ENCODE measurements at regions not wholly inside any gene's neighbourhood (a gene's known extent, or its start where the extent isn't known, plus 50 kb on each side); places are given as distances from the start of the nearest gene placed in this dataset.
"Not testable (repeated sequence)": the region's sequence is repeated elsewhere in the genome, so short reads cannot be mapped to it uniquely, and the experiment has no call there.

- not testable (repeated sequence) for ATAC-seq; H3K4me1 Mint-ChIP-seq (ENCODE audit: low read depth); DNase-seq; H3K9me3 Mint-ChIP-seq; H3K4me3 Mint-ChIP-seq; H3K27me3 Mint-ChIP-seq (ENCODE audit: low read depth)
- H3K36me3 Mint-ChIP-seq (ENCODE audit: insufficient read depth) = peaks cover 12% of the 10 kb centered on the region
These were observed 181.7 kb upstream of the KCTD7 start for GRCh38 chr7:66447007-66447406.

DNA sequence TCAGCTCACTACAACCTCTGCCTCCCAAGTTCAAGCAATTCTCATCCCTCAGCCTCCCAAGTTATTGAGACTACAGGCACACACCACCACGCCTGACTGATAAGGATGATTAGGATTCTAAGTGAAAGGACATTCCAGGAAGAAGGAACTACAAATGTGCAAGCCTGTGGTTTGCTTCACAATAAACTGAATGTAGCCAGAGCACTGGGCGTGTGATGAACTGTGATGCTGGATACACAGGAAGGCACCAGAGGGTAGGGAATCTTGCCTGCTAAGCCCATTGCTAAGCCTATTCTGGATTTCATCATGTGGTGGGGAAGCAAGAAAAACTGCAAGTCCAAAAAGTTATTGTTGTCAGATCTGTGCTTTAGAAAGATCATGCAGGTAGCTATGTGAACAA is 177.9 kb upstream of the KCTD7 start:
- ATAC-seq; H3K4me1 Mint-ChIP-seq (ENCODE audit: low read depth); DNase-seq; H3K27me3 Mint-ChIP-seq (ENCODE audit: low read depth); H3K4me3 Mint-ChIP-seq; H3K9me3 Mint-ChIP-seq: not testable (repeated sequence)
- peaks cover 27% of the 10 kb centered on the region for H3K36me3 Mint-ChIP-seq (ENCODE audit: insufficient read depth)

GRCh38 chr7:66451713-66452112 is 177.0 kb upstream of the KCTD7 start:
- peaks cover 26% of the 10 kb centered on the region for H3K36me3 Mint-ChIP-seq (ENCODE audit: insufficient read depth)
- not testable (repeated sequence) for H3K9me3 Mint-ChIP-seq; H3K4me3 Mint-ChIP-seq; H3K4me1 Mint-ChIP-seq (ENCODE audit: low read depth); ATAC-seq; H3K27me3 Mint-ChIP-seq (ENCODE audit: low read depth); DNase-seq

DNA sequence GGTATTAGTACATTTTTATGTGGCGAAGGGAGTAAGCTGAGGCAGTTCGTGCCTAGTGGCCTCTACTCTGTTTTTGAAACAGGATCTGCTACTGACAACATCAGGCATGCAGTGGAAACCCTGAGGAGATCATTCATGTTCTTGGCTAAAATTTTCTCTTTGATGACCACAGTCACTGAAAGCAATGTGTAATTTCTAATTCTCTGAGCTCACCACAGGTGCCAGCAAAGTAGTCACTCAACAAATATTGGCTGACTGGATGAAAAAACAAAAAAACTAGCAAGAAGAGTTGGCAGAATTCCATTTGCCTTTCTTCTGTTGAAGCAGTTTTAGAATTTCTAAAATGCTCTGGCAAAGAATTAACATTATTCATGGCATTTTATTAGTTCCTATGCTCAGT is 176.5 kb upstream of the KCTD7 start:
- ATAC-seq = no peak
- peaks cover 4% of the 10 kb centered on the region for H3K4me1 Mint-ChIP-seq (ENCODE audit: low read depth)
- peaks cover 23% of the 10 kb centered on the region for H3K36me3 Mint-ChIP-seq (ENCODE audit: insufficient read depth)
- DNase-seq = no peak
- no peaks in the 10 kb centered on the region for H3K9me3 Mint-ChIP-seq
- H3K4me3 Mint-ChIP-seq = no peak overlapping the region
- no peaks in the 10 kb centered on the region for H3K27me3 Mint-ChIP-seq (ENCODE audit: low read depth)

DNA sequence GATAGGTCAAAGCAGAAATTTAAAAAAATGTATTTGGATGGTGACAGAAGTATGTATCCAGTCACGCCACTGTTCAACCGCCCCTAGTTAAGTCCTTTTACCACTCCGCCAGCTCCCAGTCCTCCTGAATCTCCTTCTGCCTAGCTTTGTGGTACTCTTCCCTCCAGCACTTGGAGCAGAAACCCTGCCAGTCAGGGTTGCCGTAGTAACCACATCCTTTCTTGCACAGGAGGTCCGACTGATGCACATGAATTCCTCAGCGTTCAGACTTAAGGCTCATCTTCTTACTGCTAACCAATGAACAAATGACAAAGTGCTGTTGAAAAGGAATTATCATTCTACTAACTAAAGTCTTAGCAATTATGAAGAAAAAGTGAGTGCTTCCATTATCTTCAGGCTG is 175.3 kb upstream of the KCTD7 start:
- ATAC-seq (no peak), DNase-seq (no peak)
- H3K27me3 Mint-ChIP-seq (ENCODE audit: low read depth) = no peaks in the 10 kb centered on the region
- H3K9me3 Mint-ChIP-seq = no peaks in the 10 kb centered on the region
- H3K4me3 Mint-ChIP-seq = no peak overlapping the region
- peaks cover 27% of the 10 kb centered on the region for H3K36me3 Mint-ChIP-seq (ENCODE audit: insufficient read depth)
- peaks cover 4% of the 10 kb centered on the region for H3K4me1 Mint-ChIP-seq (ENCODE audit: low read depth)

DNA sequence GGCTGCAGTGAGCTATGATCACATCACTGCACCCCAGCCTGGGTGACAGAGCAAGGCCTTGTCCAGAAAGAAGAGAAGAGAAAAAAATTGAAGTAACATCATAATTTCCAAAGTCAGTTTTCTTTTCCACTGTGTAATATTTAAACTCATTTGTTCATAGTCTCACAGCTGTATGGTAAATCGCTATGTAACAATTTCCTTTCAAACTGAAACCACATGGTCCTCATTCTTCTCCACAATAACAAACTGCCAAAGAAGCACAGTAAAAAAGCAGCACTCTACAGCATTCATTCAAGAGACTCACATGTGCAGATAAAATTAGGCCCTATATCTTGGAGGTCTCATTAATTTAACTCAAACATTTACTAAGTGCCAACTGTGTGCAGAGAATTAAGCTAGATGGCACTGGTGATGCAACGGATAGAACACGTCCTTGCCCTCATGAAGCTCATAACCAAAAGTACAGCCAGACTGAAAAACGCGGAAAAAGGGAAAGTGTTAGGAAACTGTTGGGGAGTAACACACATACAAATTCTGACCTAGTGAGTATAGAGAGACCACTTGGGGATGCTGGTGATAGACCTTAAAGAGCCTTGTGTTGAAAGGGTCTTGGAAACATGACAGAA is 174.0 kb upstream of the KCTD7 start:
- peaks cover 8% of the 10 kb centered on the region for H3K4me1 Mint-ChIP-seq (ENCODE audit: low read depth)
- no peaks in the 10 kb centered on the region for H3K9me3 Mint-ChIP-seq
- no peaks in the 10 kb centered on the region for H3K27me3 Mint-ChIP-seq (ENCODE audit: low read depth)
- H3K4me3 Mint-ChIP-seq = no peak overlapping the region
- ATAC-seq (no peak), DNase-seq (no peak)
- H3K36me3 Mint-ChIP-seq (ENCODE audit: insufficient read depth) = peaks cover 22% of the 10 kb centered on the region

GRCh38 chr7:66455432-66455831 is 173.2 kb upstream of the KCTD7 start:
- H3K9me3 Mint-ChIP-seq; H3K27me3 Mint-ChIP-seq (ENCODE audit: low read depth); DNase-seq; ATAC-seq; H3K4me3 Mint-ChIP-seq; H3K4me1 Mint-ChIP-seq (ENCODE audit: low read depth): not testable (repeated sequence)
- peaks cover 22% of the 10 kb centered on the region for H3K36me3 Mint-ChIP-seq (ENCODE audit: insufficient read depth)

DNA sequence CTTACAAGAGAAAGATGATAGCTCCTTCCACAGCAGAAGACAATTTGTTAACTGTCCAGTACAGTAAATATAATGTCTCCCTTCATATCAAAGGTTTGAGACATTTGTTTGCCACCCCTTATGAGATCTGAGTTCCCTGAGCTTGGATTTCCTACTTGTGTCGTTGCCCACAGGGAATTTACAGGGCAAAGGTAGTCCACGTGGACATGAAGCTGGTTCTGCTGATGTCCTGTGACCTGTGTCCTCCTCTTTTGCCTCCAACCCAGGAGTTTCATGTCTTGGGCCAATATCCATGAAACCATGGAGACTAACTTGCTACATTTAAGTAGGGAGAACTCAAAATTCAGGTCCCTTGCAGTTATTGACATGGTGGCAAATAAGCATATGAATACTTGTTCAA is 172.2 kb upstream of the KCTD7 start:
- ATAC-seq; H3K4me3 Mint-ChIP-seq; H3K9me3 Mint-ChIP-seq; H3K4me1 Mint-ChIP-seq (ENCODE audit: low read depth); DNase-seq; H3K27me3 Mint-ChIP-seq (ENCODE audit: low read depth): not testable (repeated sequence)
- peaks cover 27% of the 10 kb centered on the region for H3K36me3 Mint-ChIP-seq (ENCODE audit: insufficient read depth)

GRCh38 chr7:66458991-66459390 is 169.7 kb upstream of the KCTD7 start:
- not testable (repeated sequence) for H3K9me3 Mint-ChIP-seq; ATAC-seq; DNase-seq; H3K4me3 Mint-ChIP-seq; H3K4me1 Mint-ChIP-seq (ENCODE audit: low read depth); H3K27me3 Mint-ChIP-seq (ENCODE audit: low read depth)
- peaks cover 23% of the 10 kb centered on the region for H3K36me3 Mint-ChIP-seq (ENCODE audit: insufficient read depth)

DNA sequence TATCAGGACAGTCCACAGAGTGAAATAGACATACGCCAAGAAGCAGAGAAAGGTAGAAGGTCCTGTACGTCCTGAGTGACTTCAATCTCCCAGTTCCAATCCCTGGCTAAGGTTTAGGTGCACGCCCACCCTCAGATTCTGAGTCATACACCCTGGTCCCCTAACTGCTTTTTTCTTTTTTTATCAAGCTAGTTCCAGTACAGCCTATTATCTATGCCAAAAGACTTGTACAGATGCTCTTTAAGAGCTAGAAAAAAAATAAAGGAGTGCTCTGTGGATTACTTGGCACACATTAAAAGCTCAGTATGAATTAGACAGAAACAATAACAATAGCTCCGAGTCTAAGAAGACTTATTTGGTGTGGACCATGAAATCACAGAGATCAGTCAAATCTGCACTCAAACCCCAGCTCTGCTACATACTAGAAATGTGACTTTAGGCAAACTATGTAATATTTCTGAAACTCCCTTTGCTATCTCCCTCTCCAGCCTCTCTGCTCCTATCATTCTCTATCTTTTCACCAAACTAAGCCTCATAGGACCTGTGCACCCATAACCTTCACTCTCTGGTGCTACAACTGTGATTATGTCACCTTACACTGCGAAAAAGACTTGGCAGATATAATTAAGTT is 168.8 kb upstream of the KCTD7 start:
- DNase-seq; ATAC-seq; H3K4me1 Mint-ChIP-seq (ENCODE audit: low read depth): not testable (repeated sequence)

GRCh38 chr7:66460921-66461361 is 167.7 kb upstream of the KCTD7 start:
- no peaks in the 10 kb centered on the region for H3K27me3 Mint-ChIP-seq (ENCODE audit: low read depth)
- peak in 1 of 2 donors; percentile 37 for ATAC-seq

More for the DNA sequence above, 168.8 kb upstream of the KCTD7 start:
- peaks cover 22% of the 10 kb centered on the region for H3K36me3 Mint-ChIP-seq (ENCODE audit: insufficient read depth)
- not testable (repeated sequence) for H3K4me3 Mint-ChIP-seq; H3K9me3 Mint-ChIP-seq; H3K27me3 Mint-ChIP-seq (ENCODE audit: low read depth)

DNA sequence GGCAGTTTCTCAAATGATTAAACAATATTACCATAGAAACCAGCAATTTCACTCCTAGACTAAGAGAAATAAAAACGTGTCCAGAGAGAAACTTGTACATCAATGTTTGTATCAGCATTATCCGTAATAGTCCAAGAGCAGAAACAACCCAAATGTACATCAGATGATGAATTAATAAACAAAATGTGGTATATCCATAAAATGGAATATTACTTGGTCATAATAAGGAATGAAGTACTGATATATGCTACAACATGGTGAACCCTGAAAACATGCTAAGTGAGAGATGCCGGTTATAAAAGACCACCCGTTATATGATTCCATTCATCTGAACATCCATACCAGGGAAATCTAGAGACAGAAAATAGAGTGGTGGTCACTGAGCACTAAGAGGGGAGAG is 167.3 kb upstream of the KCTD7 start:
- not testable (repeated sequence) for H3K4me1 Mint-ChIP-seq (ENCODE audit: low read depth); H3K9me3 Mint-ChIP-seq; ATAC-seq; DNase-seq; H3K4me3 Mint-ChIP-seq; H3K27me3 Mint-ChIP-seq (ENCODE audit: low read depth)
- H3K36me3 Mint-ChIP-seq (ENCODE audit: insufficient read depth) = peaks cover 18% of the 10 kb centered on the region

More at GRCh38 chr7:66460921-66461361, 167.7 kb upstream of the KCTD7 start:
- no peak for DNase-seq
- peaks cover 3% of the 10 kb centered on the region for H3K4me1 Mint-ChIP-seq (ENCODE audit: low read depth)
- peaks cover 5% of the 10 kb centered on the region for H3K9me3 Mint-ChIP-seq
- no peak overlapping the region for H3K4me3 Mint-ChIP-seq
- H3K36me3 Mint-ChIP-seq (ENCODE audit: insufficient read depth) = peaks cover 18% of the 10 kb centered on the region

DNA sequence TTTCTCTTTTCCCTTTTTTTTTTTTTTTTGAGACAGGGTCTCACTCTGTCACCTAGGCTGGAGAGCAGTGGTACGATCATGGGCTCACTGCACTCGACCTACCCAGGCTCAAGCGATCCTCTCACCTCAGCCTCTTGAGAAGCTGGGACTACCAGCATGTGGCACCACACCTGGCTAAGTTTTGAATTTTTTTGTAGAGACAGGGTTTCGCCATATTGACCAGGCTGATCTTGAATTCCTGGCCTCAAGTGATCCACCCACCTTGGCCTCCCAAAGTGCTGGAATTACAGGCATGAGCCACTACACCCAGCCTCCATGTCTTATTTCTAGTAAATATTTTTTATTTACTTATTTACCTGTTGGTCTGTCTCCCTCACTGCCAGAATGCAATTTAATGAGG is 165.8 kb upstream of the KCTD7 start:
- H3K27me3 Mint-ChIP-seq (ENCODE audit: low read depth); DNase-seq; H3K4me1 Mint-ChIP-seq (ENCODE audit: low read depth); ATAC-seq; H3K9me3 Mint-ChIP-seq; H3K4me3 Mint-ChIP-seq: not testable (repeated sequence)
- peaks cover 14% of the 10 kb centered on the region for H3K36me3 Mint-ChIP-seq (ENCODE audit: insufficient read depth)

GRCh38 chr7:66464059-66464458 is 164.6 kb upstream of the KCTD7 start:
- ATAC-seq (no peak), DNase-seq (no peak)
- no peak overlapping the region for H3K4me3 Mint-ChIP-seq
- peaks cover 5% of the 10 kb centered on the region for H3K9me3 Mint-ChIP-seq
- no peaks in the 10 kb centered on the region for H3K4me1 Mint-ChIP-seq (ENCODE audit: low read depth)
- peaks cover 14% of the 10 kb centered on the region for H3K36me3 Mint-ChIP-seq (ENCODE audit: insufficient read depth)
- H3K27me3 Mint-ChIP-seq (ENCODE audit: low read depth) = no peaks in the 10 kb centered on the region

GRCh38 chr7:66466081-66466600 is 162.5 kb upstream of the KCTD7 start:
- Mint-ChIP-seq H3K9me3 (peaks cover 5% of the 10 kb centered on the region), H3K4me1 (ENCODE audit: low read depth) (no peaks in the 10 kb centered on the region), H3K27me3 (ENCODE audit: low read depth) (no peaks in the 10 kb centered on the region), H3K36me3 (ENCODE audit: insufficient read depth) (peaks cover 13% of the 10 kb centered on the region), H3K4me3 (no peak overlapping the region)
- no peak for ATAC-seq
- no peak for DNase-seq
